Tongue (tissue), 1 donor: ENCODE measurements at regions not wholly inside any gene's neighbourhood (a gene's known extent, or its start where the extent isn't known, plus 50 kb on each side); places are given as distances from the start of the nearest gene placed in this dataset.
"Not testable (repeated sequence)": the region's sequence is repeated elsewhere in the genome, so short reads cannot be mapped to it uniquely, and the experiment has no call there.

ENCODE experiments used
- DNase-seq: peaks from one replicate; pipeline ENCODE4 v3.0.0-alpha.2; 2015

- DNase-seq, result no peak
Observed at GRCh38 chr10:121690152-121690848, 92.1 kb upstream of the FGFR2 start.

DNA sequence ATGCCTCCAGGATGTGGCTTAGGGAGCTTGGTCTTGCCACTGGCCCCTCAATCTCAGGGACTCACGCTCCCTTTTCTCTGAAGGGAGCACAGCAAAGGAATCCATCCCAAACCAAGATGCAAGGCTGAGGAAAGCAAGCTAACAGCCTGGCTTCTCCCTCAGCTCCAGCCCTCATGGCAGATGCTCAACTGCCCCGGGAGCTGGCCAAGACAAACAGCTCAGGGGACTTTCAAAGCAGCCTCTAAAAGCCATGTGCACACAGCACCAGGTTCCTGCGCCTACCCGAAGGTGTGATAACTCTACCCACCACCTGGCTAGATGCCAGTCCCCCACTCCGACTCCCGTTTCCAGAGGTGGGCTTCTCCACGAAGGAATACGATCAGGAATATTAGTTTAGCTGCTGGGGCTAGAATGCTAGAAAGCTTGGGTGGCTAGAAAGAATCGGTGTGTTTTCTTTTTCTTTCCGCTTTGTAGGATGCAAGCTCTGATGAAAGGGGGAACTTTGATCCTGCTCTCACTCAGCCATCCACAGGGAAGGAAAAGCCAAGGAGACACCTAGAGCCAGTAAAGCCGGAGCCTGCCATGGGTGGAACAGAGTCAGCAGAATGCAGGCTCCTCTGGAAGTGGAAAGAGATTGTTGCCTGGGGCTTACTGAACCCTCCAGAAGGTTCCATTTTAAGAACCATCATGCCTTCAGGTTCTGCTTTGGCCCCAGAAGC is 89.0 kb upstream of the FGFR2 start:
- peak; percentile 44 for DNase-seq

DNA sequence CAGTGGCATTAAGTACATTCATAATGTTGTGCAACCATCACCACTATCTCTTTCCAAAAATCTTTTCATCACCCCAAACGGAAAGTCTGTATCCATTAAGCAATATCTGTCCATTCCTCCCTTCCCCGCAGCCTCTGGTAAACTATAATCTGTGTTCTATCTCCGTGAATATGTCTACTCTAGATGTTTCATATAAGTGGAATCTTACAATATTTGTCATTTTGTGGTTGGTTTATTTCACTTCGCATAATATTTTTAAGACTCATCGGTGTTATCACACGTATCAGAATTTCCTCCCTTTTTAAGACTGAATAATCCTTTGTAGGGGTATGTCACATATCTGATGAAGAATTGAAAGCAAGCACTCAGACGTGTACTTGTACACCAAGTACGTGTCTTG is 86.0 kb upstream of the FGFR2 start:
- DNase-seq, result no peak

DNA sequence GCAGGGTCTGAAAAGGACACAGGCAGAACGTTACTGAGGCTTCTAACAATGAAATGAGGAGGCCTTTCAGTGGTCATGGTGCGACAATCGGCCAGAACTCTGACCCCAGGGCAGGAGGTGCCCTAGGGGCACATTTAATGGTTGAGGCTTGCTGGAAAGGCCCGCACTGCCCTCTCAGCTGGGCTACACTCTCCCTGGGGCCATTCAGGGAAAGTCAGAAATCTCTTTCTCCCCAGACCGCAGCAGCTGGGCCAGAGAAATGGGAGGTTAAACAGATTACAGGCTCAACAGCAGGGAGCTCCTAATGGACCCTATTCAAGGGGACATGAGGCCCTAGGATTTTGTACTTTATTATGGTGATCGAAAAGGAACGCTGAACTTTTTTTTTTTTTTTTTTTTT is 85.6 kb upstream of the FGFR2 start:
- DNase-seq, result no peak

DNA sequence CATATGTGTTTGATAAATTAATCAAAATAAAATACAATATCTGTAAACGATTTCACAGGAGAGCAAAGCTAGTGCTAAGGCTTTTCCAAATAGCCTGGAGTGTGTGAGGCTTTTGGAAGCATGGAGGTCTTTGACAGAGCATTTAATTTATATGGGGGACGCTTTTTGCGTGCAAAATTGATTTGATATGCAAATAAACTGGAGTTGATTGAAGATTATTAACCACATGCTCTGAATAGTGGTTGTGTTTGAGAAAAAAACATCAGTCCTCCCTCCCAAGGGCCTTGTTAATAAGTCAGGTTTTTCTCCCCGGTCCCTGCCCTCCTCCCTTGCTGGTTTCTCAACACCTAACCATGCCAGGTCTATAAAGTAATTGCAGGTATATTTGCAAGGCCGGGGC is 85.1 kb upstream of the FGFR2 start:
- no peak for DNase-seq

DNA sequence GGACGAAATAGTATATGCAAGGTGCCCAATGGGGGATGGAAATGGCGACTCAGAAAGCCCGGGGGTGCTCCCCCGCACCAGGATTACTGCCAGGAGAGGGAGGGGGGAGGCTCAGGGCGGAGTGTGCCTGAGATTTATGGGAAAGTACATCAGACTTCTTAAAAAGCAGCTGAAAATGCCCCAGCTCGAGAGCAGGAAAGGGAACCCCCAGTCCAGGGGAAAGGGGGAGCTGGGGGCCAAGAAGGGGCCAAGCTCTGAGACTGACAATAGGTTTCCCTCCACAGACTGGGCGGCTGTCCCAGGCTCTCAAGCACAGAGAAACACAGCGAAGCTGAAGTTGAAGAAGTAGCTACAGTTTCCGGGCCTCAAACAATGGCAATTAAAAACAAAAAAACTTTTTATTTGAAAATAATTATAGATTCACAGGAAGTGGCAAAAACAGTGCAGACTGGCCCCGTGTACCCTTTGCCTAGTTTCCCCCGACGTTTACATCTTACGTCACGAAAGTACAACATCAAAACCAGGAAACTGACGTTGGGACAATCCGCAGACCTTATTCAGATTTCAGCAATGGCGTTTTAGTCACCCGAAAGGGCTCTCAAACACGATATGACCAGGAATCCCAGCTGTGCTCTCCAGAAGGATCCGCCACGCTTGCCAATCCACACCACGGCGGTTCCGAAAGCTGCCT is 83.9 kb upstream of the FGFR2 start:
- DNase-seq, result no peak

DNA sequence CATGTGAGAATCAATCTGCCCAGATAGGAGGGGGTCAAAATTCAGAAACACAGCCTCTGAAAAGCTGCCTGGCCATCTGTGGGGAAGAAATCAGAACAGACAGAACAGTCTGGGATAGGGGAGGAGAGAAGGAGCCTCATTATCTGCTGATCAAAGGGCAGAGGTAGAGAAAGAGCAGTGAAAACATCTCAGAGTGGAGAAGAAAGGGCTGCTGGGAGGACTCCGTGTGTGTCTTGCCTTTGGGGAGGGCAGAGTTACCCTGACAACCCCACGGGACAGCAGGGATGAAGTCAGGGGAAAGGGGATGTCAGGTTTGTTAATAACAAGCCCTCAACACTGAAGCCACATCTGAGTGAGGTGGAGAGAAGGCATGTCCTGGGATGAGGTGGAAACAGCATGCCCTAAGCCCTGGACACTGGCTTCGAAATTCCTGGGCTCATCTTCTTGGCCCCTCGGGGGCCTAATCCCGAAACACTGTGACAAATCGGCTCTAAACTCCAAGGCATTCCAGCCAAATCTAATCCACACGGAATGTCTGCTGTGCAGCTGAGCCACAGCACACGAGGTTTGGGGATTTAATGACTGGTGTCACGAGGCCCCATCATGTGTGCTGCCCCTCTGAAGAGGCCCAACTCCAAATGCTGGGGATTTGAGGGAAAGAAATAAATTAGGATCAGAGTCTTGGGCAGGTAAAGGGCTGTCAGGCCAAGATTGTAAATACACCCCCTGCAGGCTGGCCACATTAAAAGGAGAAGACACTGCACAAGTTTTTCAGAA is 82.8 kb upstream of the FGFR2 start:
- DNase-seq, result no peak

DNA sequence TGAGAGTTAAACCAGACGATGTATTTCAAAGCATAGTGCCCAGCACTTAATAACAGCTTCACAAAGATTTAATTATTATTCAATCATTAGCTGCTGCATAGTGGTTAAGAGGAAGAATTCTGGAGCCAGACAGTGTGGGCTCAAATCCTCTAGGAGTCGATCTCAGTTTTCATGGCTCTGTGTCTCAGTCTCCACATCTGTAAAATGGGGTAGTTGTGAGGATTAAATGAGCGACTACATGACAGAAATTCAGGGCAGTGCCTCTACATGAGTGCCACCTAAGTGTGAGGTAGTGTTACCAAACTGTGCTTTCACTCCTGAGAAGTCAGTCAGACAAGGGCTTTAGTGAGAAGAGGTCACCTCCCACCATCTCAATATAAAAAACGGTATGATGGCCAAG is 81.7 kb upstream of the FGFR2 start:
- no peak for DNase-seq

GRCh38 chr10:121678631-121679174 is 80.5 kb upstream of the FGFR2 start:
- DNase-seq, result no peak

DNA sequence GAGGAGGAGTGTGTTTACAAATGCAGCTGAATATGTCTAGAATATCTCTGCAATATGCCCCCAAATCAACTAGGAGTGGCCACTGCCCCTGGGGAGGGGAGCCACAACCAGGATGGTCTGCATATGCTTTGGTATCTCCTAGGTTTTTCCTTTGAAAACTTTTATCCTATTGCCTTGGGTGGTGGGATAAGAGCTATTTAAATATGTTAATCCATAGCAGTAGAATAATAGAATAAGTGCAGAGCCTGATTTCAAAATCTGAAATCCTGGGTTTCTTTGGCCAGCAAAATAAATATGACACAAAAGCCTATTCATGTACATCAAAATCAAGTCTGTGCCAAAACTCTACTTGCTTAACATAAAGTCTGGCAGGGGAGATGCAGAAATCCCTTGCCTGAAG is 79.6 kb upstream of the FGFR2 start:
- no peak for DNase-seq

GRCh38 chr10:121675344-121675743 is 77.1 kb upstream of the FGFR2 start:
- DNase-seq, result no peak

DNA sequence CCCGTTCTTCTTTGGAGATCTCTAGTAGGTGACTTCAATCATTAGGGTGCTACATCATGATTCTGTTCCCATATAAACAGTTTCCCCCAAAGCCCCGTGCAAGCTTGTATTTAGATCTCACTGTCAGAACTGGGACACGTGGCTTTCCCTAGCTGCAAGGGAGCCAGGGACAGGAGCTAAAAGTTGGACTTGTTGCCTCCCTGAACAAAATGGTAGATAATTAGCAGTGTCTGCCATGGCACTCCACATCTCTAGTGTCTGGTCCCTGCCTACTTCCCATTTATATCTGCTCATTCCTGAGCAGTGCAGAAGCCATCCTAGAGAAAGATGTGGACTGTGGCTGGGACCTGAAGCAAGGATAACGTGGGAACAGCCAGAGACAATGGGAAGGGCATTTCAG is 76.6 kb upstream of the FGFR2 start:
- no peak for DNase-seq

DNA sequence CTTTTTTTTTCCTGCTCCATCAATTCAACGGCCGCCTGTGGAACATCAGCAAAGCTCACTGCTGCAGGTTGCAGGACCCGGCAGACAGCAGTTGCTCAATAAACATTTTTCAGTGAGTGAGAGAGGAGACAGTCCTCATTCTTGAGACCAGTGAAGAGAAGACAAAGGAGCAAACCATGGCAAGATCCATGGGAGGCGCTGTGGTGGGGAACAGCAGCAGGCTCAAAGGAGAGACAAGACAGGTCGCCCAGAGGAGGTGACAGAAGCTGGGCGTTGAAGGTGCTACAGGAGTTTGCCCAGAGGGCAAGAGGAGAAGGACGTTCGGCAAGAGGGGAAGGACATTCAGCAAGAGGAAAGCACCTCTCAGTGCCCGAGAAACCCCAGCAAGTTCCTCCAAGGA is 74.5 kb upstream of the FGFR2 start:
- no peak for DNase-seq

DNA sequence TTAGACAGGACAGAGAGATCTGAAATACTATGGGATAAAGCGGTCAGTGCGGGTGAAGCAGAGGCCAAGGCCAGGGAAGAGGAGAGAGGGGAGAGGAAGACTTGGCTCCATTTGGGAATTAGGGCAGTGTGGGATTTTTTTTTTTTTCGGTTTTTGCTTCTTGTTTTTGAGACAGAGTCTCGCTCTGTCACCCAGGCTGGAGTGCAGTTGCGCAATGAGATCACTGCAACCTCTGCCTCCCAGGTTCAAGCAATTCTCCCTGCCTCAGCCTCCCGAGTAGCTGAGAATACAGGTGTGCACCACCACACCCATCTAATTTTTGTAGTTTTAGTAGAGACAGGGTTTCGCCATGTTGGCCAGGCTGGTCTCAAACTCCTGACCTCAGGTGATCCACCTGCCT is 71.6 kb upstream of the FGFR2 start:
- not testable (repeated sequence) for DNase-seq

DNA sequence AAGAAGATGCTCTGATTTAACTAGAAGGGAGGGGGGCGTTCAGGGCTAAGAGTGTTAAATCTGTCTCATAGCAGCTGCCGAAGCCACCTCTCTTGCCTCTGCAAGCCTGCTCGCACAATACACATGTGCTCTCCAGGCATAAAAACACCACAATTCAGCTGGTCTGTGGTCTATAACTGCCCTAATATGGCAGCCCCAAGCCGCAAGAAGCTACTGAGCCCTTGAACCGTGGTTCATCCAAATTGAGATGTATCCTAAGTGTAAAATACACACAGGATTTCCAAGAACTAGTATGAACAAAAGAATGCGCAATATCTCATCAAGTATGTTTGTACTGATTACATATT is 70.8 kb upstream of the FGFR2 start:
- DNase-seq, result no peak

DNA sequence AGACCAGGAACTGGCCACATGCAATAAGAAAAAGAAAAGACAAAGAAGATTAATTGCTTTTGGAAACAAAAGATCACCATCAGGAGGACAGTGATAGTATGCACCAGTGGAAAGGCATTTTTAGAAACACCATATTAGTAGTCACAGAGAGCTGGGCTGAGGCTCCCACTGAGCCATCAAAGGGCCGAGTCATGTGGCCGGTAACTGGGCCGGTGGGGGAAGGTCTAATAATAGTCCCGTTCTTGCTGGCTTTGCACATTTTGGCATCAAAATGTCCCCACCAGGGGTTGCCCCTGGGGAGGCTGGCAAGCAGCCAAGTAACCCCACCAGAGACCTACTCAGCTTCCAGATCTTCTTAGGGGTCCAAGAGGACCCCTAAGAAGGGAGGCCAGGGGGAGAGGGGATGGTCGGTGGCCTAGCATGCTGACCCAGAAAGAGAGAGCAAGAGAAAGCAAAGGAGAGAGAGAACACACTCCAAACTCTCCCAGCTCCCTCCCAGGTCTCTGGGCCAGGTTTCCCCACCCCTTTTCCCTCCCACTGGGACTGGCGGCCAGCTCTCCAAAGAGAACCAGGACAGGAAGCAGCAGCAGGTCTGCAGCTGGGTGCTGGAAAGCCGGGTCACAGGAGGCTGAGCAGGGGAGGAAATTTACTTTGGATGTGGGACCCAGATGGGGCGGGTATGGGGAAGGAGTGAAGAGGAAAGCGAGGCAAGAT is 70.2 kb upstream of the FGFR2 start:
- DNase-seq, result no peak

DNA sequence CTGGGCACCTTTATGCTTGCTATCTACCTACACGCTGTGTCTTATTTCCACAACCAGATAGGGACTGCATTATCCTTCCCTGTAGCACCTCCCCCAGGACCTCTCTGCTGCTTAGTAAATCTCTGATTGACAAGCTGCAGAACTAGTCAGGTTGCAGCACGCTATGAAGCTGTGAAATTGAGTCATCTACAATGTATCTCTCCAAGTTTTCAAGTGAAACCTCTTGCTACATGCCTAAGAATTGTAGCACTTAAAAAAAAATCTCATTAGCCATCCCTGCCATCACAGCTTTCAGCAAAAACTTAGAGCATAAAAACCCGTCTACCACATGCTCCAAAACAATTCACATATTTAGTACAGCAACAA is 69.7 kb upstream of the FGFR2 start:
- no peak for DNase-seq

DNA sequence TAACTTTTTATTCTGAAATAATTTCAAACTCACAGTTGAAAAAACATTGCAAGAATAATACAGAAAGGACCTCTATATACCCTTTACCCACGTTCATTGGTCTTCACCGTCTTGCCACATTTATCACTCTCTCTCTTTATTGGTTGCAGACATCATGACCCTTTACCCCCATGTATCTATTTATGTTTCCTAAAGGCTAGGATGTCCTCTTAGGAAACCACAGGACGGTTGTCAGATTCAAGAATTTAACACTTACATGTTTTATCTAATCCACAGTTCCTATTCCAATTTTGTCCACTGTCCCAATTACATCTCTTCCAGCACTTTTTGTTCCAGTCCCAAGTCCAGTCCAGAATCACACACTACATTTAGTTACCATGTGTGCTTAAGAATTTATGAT is 67.6 kb upstream of the FGFR2 start:
- DNase-seq, result no peak

DNA sequence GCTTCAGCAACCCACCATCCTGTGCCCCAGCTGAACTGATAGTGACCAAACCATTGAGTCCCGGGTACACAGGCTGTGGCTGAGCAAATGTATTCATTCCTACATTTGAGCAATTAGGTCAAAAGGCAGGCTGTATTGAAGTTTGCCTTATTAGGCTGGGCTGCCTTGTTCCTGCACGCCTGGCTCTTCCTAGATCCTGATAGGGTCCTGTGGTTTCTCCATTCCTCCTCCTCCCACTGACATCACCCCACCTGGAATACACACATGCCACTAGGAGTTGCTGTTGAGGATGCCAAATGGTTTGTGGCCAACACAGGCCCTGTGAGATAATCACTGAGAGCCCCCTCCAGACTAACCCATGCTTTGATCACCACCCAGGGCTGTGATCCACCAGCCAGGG is 66.4 kb upstream of the FGFR2 start:
- DNase-seq, result no peak

DNA sequence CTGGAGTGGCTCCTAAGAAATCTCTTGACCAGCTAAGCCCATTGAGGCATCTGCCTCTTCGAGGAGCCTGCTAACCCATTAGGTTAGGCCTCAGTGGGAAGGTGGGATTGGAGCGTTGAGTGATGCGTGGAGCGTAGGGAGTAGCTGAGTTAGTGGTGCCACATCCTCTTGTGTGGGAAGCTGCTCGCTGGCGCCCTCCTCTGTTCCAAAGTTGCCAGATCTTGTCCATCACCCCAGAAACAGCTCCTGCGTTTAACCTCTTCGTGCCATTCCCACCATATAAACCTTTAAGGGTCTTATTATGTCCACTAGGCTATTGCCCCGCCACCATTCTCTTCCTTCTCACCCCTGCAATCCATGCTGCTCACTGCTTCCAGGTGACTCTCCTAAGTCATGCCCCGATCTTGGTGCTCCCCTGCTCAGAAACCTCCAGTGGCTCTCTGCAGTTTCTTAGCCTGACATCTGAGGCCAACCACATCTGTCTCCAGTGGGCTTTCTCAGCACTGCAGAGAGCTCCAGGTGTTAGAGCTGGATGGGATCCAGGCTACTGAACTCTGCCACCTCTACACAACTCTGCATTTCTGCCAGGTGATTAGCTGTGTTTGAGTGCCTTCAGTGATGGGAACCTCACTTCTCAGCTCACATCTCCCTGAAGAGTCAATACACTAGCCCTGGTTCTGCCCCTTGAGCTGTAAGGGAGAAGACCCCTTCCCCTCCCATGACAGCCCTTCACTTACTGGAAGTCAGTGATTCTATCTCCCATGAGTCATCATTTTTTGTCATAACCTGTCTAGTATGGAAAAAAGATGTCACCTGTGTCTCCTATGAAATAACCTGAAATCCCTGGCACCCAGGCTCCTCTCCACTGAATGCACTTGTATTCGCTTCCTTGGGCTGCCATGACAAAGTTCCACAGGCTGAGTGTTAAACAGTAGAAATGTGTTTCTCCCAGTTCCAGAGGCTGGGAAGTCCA is 65.0 kb upstream of the FGFR2 start:
- DNase-seq, result no peak

DNA sequence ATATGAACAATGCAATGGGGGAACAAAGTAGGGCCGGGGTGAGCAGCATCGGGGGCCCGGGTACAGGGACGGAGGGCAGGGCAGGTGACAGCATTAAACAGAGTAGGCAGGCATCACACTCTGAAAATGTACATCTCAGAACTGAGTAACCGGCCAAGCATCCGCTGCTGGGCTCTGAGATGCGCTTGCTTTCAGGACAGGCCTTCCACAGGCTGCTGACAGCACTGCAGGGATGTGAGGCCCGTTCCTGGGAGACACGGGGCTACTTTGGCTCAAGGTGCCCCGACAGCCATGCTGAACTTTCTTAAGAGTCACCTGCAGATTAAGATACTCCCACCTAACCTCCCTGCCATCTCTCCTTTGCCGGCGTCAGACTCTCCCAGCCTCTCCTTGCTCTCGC is 64.3 kb upstream of the FGFR2 start:
- DNase-seq, result no peak
